ENCODE measurements at regions not wholly inside any gene's neighbourhood (a gene's known extent, or its start where the extent isn't known, plus 50 kb on each side); places are given as distances from the start of the nearest gene placed in this dataset.
A peak's percentile ranks its signal among the peaks of the same experiment; 100 is the strongest.

DNA sequence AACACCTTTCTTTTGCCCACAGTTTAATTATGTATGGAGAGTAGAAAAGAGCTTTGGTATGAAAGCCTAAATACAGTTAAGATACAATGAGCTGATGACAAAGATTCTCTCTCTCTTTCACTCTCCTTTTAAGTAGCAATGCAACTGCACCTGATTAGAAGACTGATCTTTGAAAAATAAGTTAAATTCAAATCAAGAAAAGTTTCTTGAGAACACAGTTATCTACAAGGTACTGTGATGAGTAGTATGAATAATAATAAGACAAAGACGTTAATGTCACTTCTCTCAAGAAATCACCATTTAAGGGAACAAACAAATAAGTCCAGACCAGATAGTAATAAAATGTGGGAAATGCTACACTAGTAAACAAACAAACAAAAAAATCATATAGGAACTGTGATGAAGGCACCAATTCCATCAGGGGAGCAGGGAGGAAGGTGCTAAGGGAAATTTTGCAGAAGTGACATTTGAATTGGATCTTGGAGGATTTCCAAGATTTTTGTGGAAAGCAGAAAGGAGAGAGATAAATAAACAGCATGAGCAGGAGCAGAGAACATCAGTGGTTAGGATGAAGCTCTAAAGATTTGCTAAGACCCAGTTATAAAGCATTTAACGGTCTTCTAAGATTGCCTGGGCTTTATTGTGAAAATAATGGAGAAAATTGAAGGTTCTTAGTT is 65.2 kb upstream of the STK38L start:
- CTCF ChIA-PET = interaction anchor here (4.1 kb wide), 1 partner anchor 66 kb away, joined by 14 read pairs; the partner anchor contains the start of gene STK38L
- Histone ChIP-seq H3K4me3 (0 out of 3 replicates have a peak overlapping the region, but pooled peaks have one; percentile 23), H3K4me1 (peaks cover 60% of the 10 kb centered on the region), H3K27ac (peak overlapping the region; percentile 81 to 90), H3K4me2 (peak overlapping the region; percentile 82), H3K9me3 (no peaks in the 10 kb centered on the region; the same call in 2 of the 3 replicates)
- WGBS (ENCODE audit: missing lambda C conversion rate) = 53% methylated on average over 2 of the region's 2 CpGs
- FAIRE-seq = no peak
- no peak for DNase-seq (ENCODE audit: low read depth in 1 of 2, low spot score in 1 of 2)
- POLR2A ChIA-PET = interaction anchor here (0.6 to 1.5 kb wide), 2 partner anchors 12 to 238 kb away, joined by 6 to 8 read pairs; no protein-coding TSS in a partner anchor
- no peak for TF ChIP-seq ZC3H11A (IDR thresholded peaks at IDR 0.05)
- TF ChIP-seq EHF (CRISPR knock-in tag; IDR thresholded peaks at IDR 0.05) = no peak
- TF ChIP-seq ZNF302 (CRISPR knock-in tag; IDR thresholded peaks at IDR 0.05) = no peak
- TF ChIP-seq ESRRA (IDR thresholded peaks at IDR 0.05; ENCODE audit: borderline replicate concordance, low read length) = no peak
- no peak for TF ChIP-seq CBX8 (IDR thresholded peaks at IDR 0.05)
- no peak for TF ChIP-seq HOXB13 (CRISPR knock-in tag; IDR thresholded peaks at IDR 0.05; ENCODE audit: low read depth)
- no peak for TF ChIP-seq HOXA7 (CRISPR knock-in tag; IDR thresholded peaks at IDR 0.05)
- TF ChIP-seq, protein P1, sequence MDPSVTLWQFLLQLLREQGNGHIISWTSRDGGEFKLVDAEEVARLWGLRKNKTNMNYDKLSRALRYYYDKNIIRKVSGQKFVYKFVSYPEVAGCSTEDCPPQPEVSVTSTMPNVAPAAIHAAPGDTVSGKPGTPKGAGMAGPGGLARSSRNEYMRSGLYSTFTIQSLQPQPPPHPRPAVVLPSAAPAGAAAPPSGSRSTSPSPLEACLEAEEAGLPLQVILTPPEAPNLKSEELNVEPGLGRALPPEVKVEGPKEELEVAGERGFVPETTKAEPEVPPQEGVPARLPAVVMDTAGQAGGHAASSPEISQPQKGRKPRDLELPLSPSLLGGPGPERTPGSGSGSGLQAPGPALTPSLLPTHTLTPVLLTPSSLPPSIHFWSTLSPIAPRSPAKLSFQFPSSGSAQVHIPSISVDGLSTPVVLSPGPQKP (IDR thresholded peaks at IDR 0.05; ENCODE audit: low read depth, low read length) = no peak
- no peak for ATAC-seq

DNA sequence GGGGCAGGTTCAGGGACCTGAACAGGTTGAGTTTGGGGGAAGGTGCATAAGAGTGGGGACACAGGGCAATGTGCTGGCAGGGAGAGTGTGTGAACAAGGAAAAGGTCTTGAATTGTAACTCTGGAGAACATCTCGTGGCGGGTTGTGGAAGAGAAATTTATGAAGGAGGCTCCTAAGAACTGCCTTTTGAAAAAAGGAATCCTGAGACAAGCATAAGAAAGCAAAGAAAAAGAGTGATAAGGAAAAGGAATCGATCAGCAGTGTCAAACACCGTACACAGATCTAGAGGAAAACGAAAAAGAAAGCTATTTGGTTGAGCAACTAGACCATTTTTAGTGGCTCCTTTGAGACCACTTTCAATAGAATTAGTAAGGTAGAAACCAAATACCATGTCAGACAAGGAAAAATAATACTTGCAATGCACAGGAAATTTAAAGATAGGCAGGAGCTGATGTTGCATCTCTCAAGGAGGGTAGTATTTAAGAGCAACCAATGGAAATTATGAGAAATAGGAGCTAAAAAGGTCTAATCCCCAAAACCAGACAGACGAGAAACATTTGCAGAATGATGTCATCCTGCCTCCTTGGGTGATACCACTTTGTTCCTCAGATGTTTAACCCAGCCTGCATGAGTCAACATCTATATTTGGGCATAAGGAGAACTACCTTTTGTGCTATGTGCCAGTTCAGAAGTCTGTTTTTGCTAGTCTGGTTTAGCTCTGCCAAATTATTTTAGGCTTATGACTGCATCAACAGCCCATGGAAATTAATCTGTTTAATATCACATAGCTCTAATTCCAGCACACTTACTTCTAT is 64.5 kb upstream of the STK38L start:
- POLR2A ChIA-PET = interaction anchor here (0.6 to 2.3 kb wide), 4 partner anchors 11 to 239 kb away, joined by 6 to 18 read pairs (median 8); partner anchors contain the start of genes MED21 and STK38L
- H3K4me1 ChIP-seq = peaks cover 60% of the 10 kb centered on the region
- H3K9me3 ChIP-seq = no peaks in the 10 kb centered on the region
- CTCF ChIA-PET = interaction anchor here (0.5 to 4.1 kb wide), 5 partner anchors 56 to 493 kb away, joined by 3 to 14 read pairs (median 4); partner anchors contain the start of gene STK38L
- DNase-seq (ENCODE audit: low read depth in 1 of 2, low spot score in 1 of 2) = peak; percentile 60 to 94
- ATAC-seq = peak; percentile 92 to 97
- peak overlapping the region; percentile 23; the same call in 1 of the 3 replicates for H3K4me3 ChIP-seq
- WGBS (ENCODE audit: missing lambda C conversion rate) = 16% methylated on average over 6 of the region's 6 CpGs
- peak overlapping the region; percentile 85 to 90 for H3K27ac ChIP-seq
- peak overlapping the region; percentile 82 for H3K4me2 ChIP-seq
- peak; percentile 98 for FAIRE-seq
- TF ChIP-seq ZSCAN20 (CRISPR knock-in tag; IDR thresholded peaks at IDR 0.05) (no peak), SMC3 (IDR thresholded peaks at IDR 0.05) (no peak), TFCP2L1 (CRISPR knock-in tag; IDR thresholded peaks at IDR 0.05) (no peak), FOSB (CRISPR knock-in tag; IDR thresholded peaks at IDR 0.05) (no peak), CHD4 (IDR thresholded peaks at IDR 0.05; ENCODE audit: borderline replicate concordance) (no peak), MAZ (IDR thresholded peaks at IDR 0.05; ENCODE audit: borderline replicate concordance, low read depth, low read length) (no peak), HOXA7 (CRISPR knock-in tag; IDR thresholded peaks at IDR 0.05) (no peak), NFE2L2 (conservative IDR thresholded peaks at IDR 0.05; ENCODE audit: low read length) (no peak), PHF8 (IDR thresholded peaks at IDR 0.05; ENCODE audit: borderline replicate concordance, low read depth) (no peak), NR3C1 (IDR thresholded peaks at IDR 0.05) (no peak), POLR2A (IDR thresholded peaks at IDR 0.05; ENCODE audit: low read length) (no peak), EHF (CRISPR knock-in tag; IDR thresholded peaks at IDR 0.05) (no peak), RCOR1 (IDR thresholded peaks at IDR 0.05; ENCODE audit: low read depth, low read length) (no peak), RNF2 (IDR thresholded peaks at IDR 0.05; ENCODE audit: borderline replicate concordance, low read depth) (no peak), RFX5 (IDR thresholded peaks at IDR 0.05) (no peak), ZFP36 (IDR thresholded peaks at IDR 0.05; ENCODE audit: borderline replicate concordance, partially characterized antibody) (peak; percentile 51), MYC (IDR thresholded peaks at IDR 0.05; ENCODE audit: borderline replicate concordance, low read length) (no peak), EP300 (IDR thresholded peaks at IDR 0.05) (peak; percentile 55 to 85; a peak in 2 of 5 replicates), EHMT2 (IDR thresholded peaks at IDR 0.05; ENCODE audit: low read depth) (no peak), MAFK (IDR thresholded peaks at IDR 0.05; ENCODE audit: partially characterized antibody) (peak; percentile 9), RAD21 (conservative IDR thresholded peaks at IDR 0.05 in 1 of 2, IDR thresholded peaks at IDR 0.05 in 1 of 2) (0 out of 5 replicates have a peak, but pooled peaks of 1 of the 2 experiments have one; percentile 16), TP53 (CRISPR knock-in tag; IDR thresholded peaks at IDR 0.05) (no peak)
- TF ChIP-seq, protein P2, sequence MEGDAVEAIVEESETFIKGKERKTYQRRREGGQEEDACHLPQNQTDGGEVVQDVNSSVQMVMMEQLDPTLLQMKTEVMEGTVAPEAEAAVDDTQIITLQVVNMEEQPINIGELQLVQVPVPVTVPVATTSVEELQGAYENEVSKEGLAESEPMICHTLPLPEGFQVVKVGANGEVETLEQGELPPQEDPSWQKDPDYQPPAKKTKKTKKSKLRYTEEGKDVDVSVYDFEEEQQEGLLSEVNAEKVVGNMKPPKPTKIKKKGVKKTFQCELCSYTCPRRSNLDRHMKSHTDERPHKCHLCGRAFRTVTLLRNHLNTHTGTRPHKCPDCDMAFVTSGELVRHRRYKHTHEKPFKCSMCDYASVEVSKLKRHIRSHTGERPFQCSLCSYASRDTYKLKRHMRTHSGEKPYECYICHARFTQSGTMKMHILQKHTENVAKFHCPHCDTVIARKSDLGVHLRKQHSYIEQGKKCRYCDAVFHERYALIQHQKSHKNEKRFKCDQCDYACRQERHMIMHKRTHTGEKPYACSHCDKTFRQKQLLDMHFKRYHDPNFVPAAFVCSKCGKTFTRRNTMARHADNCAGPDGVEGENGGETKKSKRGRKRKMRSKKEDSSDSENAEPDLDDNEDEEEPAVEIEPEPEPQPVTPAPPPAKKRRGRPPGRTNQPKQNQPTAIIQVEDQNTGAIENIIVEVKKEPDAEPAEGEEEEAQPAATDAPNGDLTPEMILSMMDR (IDR thresholded peaks at IDR 0.05) = no peak
- TF ChIP-seq, protein P1 (IDR thresholded peaks at IDR 0.05; ENCODE audit: low read depth, low read length) = no peak
- TF ChIP-seq, protein P3, sequence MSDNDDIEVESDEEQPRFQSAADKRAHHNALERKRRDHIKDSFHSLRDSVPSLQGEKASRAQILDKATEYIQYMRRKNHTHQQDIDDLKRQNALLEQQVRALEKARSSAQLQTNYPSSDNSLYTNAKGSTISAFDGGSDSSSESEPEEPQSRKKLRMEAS (IDR thresholded peaks at IDR 0.05) = peak; percentile 43; the same call in 1 of the 2 replicates
- TF ChIP-seq, protein P4, sequence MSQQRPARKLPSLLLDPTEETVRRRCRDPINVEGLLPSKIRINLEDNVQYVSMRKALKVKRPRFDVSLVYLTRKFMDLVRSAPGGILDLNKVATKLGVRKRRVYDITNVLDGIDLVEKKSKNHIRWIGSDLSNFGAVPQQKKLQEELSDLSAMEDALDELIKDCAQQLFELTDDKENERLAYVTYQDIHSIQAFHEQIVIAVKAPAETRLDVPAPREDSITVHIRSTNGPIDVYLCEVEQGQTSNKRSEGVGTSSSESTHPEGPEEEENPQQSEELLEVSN (IDR thresholded peaks at IDR 0.05; ENCODE audit: borderline replicate concordance, low read depth) = no peak
